Panc1 (cell line): ENCODE measurements at regions not wholly inside any gene's neighbourhood (a gene's known extent, or its start where the extent isn't known, plus 50 kb on each side); places are given as distances from the start of the nearest gene placed in this dataset.
A peak's percentile ranks its signal among the peaks of the same experiment; 100 is the strongest.

Experiments used
- ATAC-seq: fragments of 200-7000 bp; cut with Tn5 transposase; 2 replicates; pipeline ENCODE4 v1.9.1; 2020; ENCODE audit warnings: mild to moderate bottlenecking, moderate library complexity
- BruUV-seq: library from RNA; stranded (reverse); fragments of 400-500 nt; replicated peaks from 2 replicates; lab custom pipeline; 2021; lab: Mats Ljungman, UMichigan
- CTCF ChIA-PET: fragments of 300-600 bp; sonication (Branson Sonifier 250); formaldehyde crosslinking; loops from one replicate; lab custom pipeline; 2022; ENCODE audit warnings: antibody characterized with exemption; lab: Charles Lee
- POLR2A ChIA-PET: fragments of 300-600 bp; sonication (Branson Sonifier 250); formaldehyde crosslinking; loops from one replicate; lab custom pipeline; 2022; ENCODE audit warnings: antibody characterized with exemption; lab: Charles Lee
- DNase-seq: peaks from one replicate; pipeline ENCODE4 v3.0.0-alpha.2; 2010; ENCODE audit warnings: low read depth, low spot score
- H3K27ac ChIP-seq: 2 replicates; pipeline ENCODE4 v1.5.1; 2011; ENCODE audit warnings: mild to moderate bottlenecking, low read length, inconsistent platforms
- H3K27me3 ChIP-seq: fragments of 200-500 bp; sonication (Bioruptor generic); 2 replicates; pipeline ENCODE4 v1.6.0; 2014; ENCODE audit warnings: low read length, inconsistent platforms; ENCODE audit not compliant: control insufficient read depth, insufficient read depth
- H3K36me3 ChIP-seq: fragments of 200-500 bp; sonication (Bioruptor generic); 2 replicates; pipeline ENCODE4 v1.5.1; 2014; ENCODE audit warnings: inconsistent platforms, mild to moderate bottlenecking, low read length, moderate library complexity; ENCODE audit not compliant: control insufficient read depth, insufficient read depth
- H3K4me1 ChIP-seq: 2 replicates; pipeline ENCODE4 v1.5.1; 2011; ENCODE audit warnings: inconsistent platforms, mild to moderate bottlenecking, low read length, moderate library complexity; ENCODE audit not compliant: control insufficient read depth, insufficient read depth
- H3K4me3 ChIP-seq, 2 experiments: 2 replicates each; pipeline ENCODE4 v1.5.1; 2011 to 2012; ENCODE audit warnings: low read depth in 2 of 2, low read length in 2 of 2, mild to moderate bottlenecking in 2 of 2, inconsistent platforms in 1 of 2, moderate library complexity in 1 of 2
- H3K9me3 ChIP-seq: fragments of 200-500 bp; sonication (Bioruptor generic); 2 replicates; pipeline ENCODE4 v1.5.1; 2014; ENCODE audit warnings: low read depth, mild to moderate bottlenecking, inconsistent platforms, low read length, moderate library complexity; ENCODE audit not compliant: control insufficient read depth, insufficient read depth
- CTCF ChIP-seq: fragments of 450-650 bp; IDR thresholded peaks from 2 replicates; pipeline ENCODE4 v1.5.1; 2017; ENCODE audit warnings: mild to moderate bottlenecking
- POLR2AphosphoS5 ChIP-seq: IDR thresholded peaks from 2 replicates; pipeline ENCODE4 v1.6.1; 2012; ENCODE audit warnings: mild to moderate bottlenecking, low read depth, low read length, moderate library complexity
- REST ChIP-seq, 2 experiments: IDR thresholded peaks; 2 replicates each; pipeline ENCODE4 v1.6.1; 2011 to 2012; ENCODE audit warnings: low read depth in 2 of 2, control low read depth in 1 of 2, low read length in 1 of 2, mild to moderate bottlenecking in 1 of 2, moderate library complexity in 1 of 2; ENCODE audit not compliant: insufficient read depth in 1 of 2
- SIN3A ChIP-seq: IDR thresholded peaks from 2 replicates; pipeline ENCODE4 v1.6.1; 2012; ENCODE audit warnings: low read depth, mild to moderate bottlenecking, low read length, moderate library complexity, borderline replicate concordance; ENCODE audit not compliant: insufficient read depth
- TCF7L2 ChIP-seq: IDR thresholded peaks from 2 replicates; pipeline ENCODE4 v1.6.1; 2011; ENCODE audit warnings: mild to moderate bottlenecking, low read depth, low read length, inconsistent platforms
- in situ Hi-C: cut with HindIII; loops from 2 replicates; pipeline ENCODE4 v1.10.0; 2016; ENCODE audit warnings: low sequenced_read_pairs, low pct_unique_long_range_greater_than_20kb
- intact Hi-C: fragments of 100-400 bp; cut with micrococcal nuclease; formaldehyde crosslinking; loops from one replicate; pipeline ENCODE4 v1.10.0; 2022; ENCODE audit not compliant: unreplicated experiment

- Histone ChIP-seq H3K9me3 (no peaks in the 10 kb centered on the region), H3K27ac (no peak overlapping the region), H3K27me3 (no peaks in the 10 kb centered on the region), H3K4me1 (no peaks in the 10 kb centered on the region), H3K36me3 (no peaks in the 10 kb centered on the region), H3K4me3 (no peak overlapping the region)
- POLR2A ChIA-PET, result no interaction called here
- in situ Hi-C loops, result no loop called here
- CTCF ChIA-PET, result no interaction called here
- TF ChIP-seq CTCF, result peak; percentile 15; the same call in 1 of the 2 replicates
- TF ChIP-seq SIN3A, result no peak
- TF ChIP-seq POLR2AphosphoS5, result no peak
- no peak for TF ChIP-seq TCF7L2
- TF ChIP-seq REST (IDR thresholded peaks at IDR 0.05; ENCODE audit: insufficient read depth in 1 of 2, low read depth in 2 of 2, low read length in 1 of 2), result no peak
- BruUV-seq, result no TSS peak
- no peak for DNase-seq
- intact Hi-C loops, result no loop called here
- no peak for ATAC-seq
These were observed 120.0 kb upstream of the ZNF644 start for GRCh38 chr1:91141858-91142257.

GRCh38 chr1:91138959-91139358, 117.1 kb upstream of the ZNF644 start:
- TF ChIP-seq POLR2AphosphoS5, result no peak
- TF ChIP-seq CTCF, result no peak
- no peak for TF ChIP-seq TCF7L2
- TF ChIP-seq SIN3A, result no peak
- TF ChIP-seq REST (IDR thresholded peaks at IDR 0.05; ENCODE audit: insufficient read depth in 1 of 2, low read depth in 2 of 2, low read length in 1 of 2), result no peak
- no peak overlapping the region for H3K27ac ChIP-seq
- in situ Hi-C loops (no loop called here), intact Hi-C loops (no loop called here)
- H3K4me1 ChIP-seq, result no peaks in the 10 kb centered on the region
- H3K9me3 ChIP-seq, result no peaks in the 10 kb centered on the region
- ATAC-seq (no peak), DNase-seq (no peak)
- BruUV-seq, result no TSS peak
- H3K4me3 ChIP-seq, result no peak overlapping the region
- ChIA-PET POLR2A (no interaction called here), CTCF (no interaction called here)
- H3K27me3 ChIP-seq, result 0 out of 2 replicates have a peak, but pooled peaks cover 4% of the 10 kb centered on the region
- H3K36me3 ChIP-seq, result no peaks in the 10 kb centered on the region
